OCI-LY1 (cell line): ENCODE measurements at regions not wholly inside any gene's neighbourhood (a gene's known extent, or its start where the extent isn't known, plus 50 kb on each side); places are given as distances from the start of the nearest gene placed in this dataset.
"Not testable (repeated sequence)": the region's sequence is repeated elsewhere in the genome, so short reads cannot be mapped to it uniquely, and the experiment has no call there.

Source experiments
- H2AFZ ChIP-seq: fragments of 200-600 bp; sonication (generic), shearing (Covaris generic); 2 replicates; pipeline ENCODE4 v1.6.0; 2014; ENCODE audit warnings: antibody characterized with exemption, mild to moderate bottlenecking, low read length
- H3F3A ChIP-seq: fragments of 200-600 bp; sonication (generic), shearing (Covaris generic); 2 replicates; pipeline ENCODE4 v1.6.0; 2014; ENCODE audit warnings: mild to moderate bottlenecking, antibody characterized with exemption, low read length, moderate library complexity; ENCODE audit not compliant: insufficient read depth
- H3K27ac ChIP-seq: fragments of 200-600 bp; sonication (generic); 2 replicates; pipeline ENCODE4 v1.5.1; 2014; ENCODE audit warnings: low read length, mixed run types, mild to moderate bottlenecking, low read depth; ENCODE audit not compliant: poor library complexity, severe bottlenecking
- H3K27me3 ChIP-seq: fragments of 200-600 bp; sonication (generic); 2 replicates; pipeline ENCODE4 v1.6.0; 2014; ENCODE audit warnings: antibody characterized with exemption, mild to moderate bottlenecking, low read length, moderate library complexity; ENCODE audit not compliant: insufficient read depth
- H3K36me3 ChIP-seq: fragments of 200-600 bp; sonication (generic); 2 replicates; pipeline ENCODE4 v1.6.1; 2014; ENCODE audit warnings: mild to moderate bottlenecking, antibody characterized with exemption, low read length, moderate library complexity, mixed read lengths; ENCODE audit not compliant: insufficient read depth
- H3K4me1 ChIP-seq: fragments of 200-600 bp; sonication (generic); 2 replicates; pipeline ENCODE4 v1.5.1; 2014; ENCODE audit warnings: mild to moderate bottlenecking, low read length, moderate library complexity; ENCODE audit not compliant: insufficient read depth, severe bottlenecking
- H3K4me2 ChIP-seq: fragments of 200-600 bp; sonication (generic), shearing (Covaris generic); 2 replicates; pipeline ENCODE4 v1.6.1; 2014; ENCODE audit warnings: low read length
- H3K4me3 ChIP-seq: fragments of 200-600 bp; sonication (generic); 2 replicates; pipeline ENCODE4 v1.5.1; 2014; ENCODE audit warnings: low read length, low read depth, mild to moderate bottlenecking, mixed read lengths; ENCODE audit not compliant: poor library complexity, severe bottlenecking
- H3K79me2 ChIP-seq: fragments of 200-600 bp; shearing (Covaris generic); 2 replicates; pipeline ENCODE4 v1.6.1; 2016; ENCODE audit warnings: mixed run types, low read length, mixed read lengths; ENCODE audit not compliant: insufficient read depth
- H3K9ac ChIP-seq: fragments of 200-600 bp; sonication (generic), shearing (Covaris generic); 2 replicates; pipeline ENCODE4 v1.6.1; 2014; ENCODE audit warnings: mild to moderate bottlenecking, low read length, mixed read lengths
- H3K9me2 ChIP-seq: fragments of 200-600 bp; sonication (generic), shearing (Covaris generic); 2 replicates; pipeline ENCODE4 v1.6.1; 2014; ENCODE audit warnings: low read depth, mild to moderate bottlenecking, low read length, mixed read lengths
- H3K9me3 ChIP-seq: fragments of 200-600 bp; shearing (Covaris generic); 2 replicates; pipeline ENCODE4 v1.6.1; 2014; ENCODE audit warnings: low read length, mixed read lengths
- H4K20me1 ChIP-seq: fragments of 200-600 bp; sonication (generic), shearing (Covaris generic); 2 replicates; pipeline ENCODE4 v1.6.0; 2016; ENCODE audit warnings: mild to moderate bottlenecking, low read length; ENCODE audit not compliant: insufficient read depth
- CTCF ChIP-seq: fragments of 200-600 bp; sonication (generic), shearing (Covaris generic); IDR thresholded peaks from 2 replicates; pipeline ENCODE4 v1.5.1; 2017; ENCODE audit warnings: mild to moderate bottlenecking, antibody characterized with exemption, low read length, moderate library complexity, mixed read lengths
- EZH2 ChIP-seq: fragments of 200-600 bp; sonication (generic), shearing (Covaris generic); IDR thresholded peaks from 2 replicates; pipeline ENCODE4 v1.8.0; 2017; ENCODE audit warnings: borderline replicate concordance, mixed run types, mild to moderate bottlenecking, antibody characterized with exemption, low read length, moderate library complexity, mixed read lengths

GRCh38 chr1:233828480-233828879 lies 76.0 kb upstream of the SLC35F3 start:
- H4K20me1 ChIP-seq: no peaks in the 10 kb centered on the region
- H3K4me3 ChIP-seq: no peak overlapping the region
- no peaks in the 10 kb centered on the region for H3K27me3 ChIP-seq
- H3K4me1 ChIP-seq: no peaks in the 10 kb centered on the region
- H3K79me2 ChIP-seq: no peaks in the 10 kb centered on the region
- no peaks in the 10 kb centered on the region for H3F3A ChIP-seq
- TF ChIP-seq EZH2 (no peak), CTCF (no peak)
- no peak overlapping the region for H3K27ac ChIP-seq
- H3K4me2 ChIP-seq: no peak overlapping the region
- no peaks in the 10 kb centered on the region for H3K9me3 ChIP-seq
- H3K9ac ChIP-seq: no peak overlapping the region
- H3K9me2 ChIP-seq: no peaks in the 10 kb centered on the region
- H3K36me3 ChIP-seq: no peaks in the 10 kb centered on the region
- no peak overlapping the region for H2AFZ ChIP-seq

GRCh38 chr1:233834609-233835008 lies 69.9 kb upstream of the SLC35F3 start:
- Histone ChIP-seq H3K4me2 (no peak overlapping the region), H3K36me3 (no peaks in the 10 kb centered on the region), H3K79me2 (no peaks in the 10 kb centered on the region), H3K9ac (no peak overlapping the region), H3K27me3 (no peaks in the 10 kb centered on the region), H4K20me1 (no peaks in the 10 kb centered on the region), H3K27ac (no peak overlapping the region), H3K9me3 (no peaks in the 10 kb centered on the region), H3K4me1 (no peaks in the 10 kb centered on the region), H2AFZ (no peak overlapping the region), H3F3A (no peaks in the 10 kb centered on the region), H3K9me2 (no peaks in the 10 kb centered on the region), H3K4me3 (no peak overlapping the region)
- TF ChIP-seq CTCF (no peak), EZH2 (no peak)

- H2AFZ ChIP-seq, H3K4me2 ChIP-seq, H3K4me3 ChIP-seq, H3K4me1 ChIP-seq, H3F3A ChIP-seq, H3K9me3 ChIP-seq, H3K79me2 ChIP-seq, H4K20me1 ChIP-seq, H3K27ac ChIP-seq, H3K9ac ChIP-seq, H3K9me2 ChIP-seq, H3K27me3 ChIP-seq, H3K36me3 ChIP-seq: not testable (repeated sequence)
Measured at GRCh38 chr1:233838207-233838606, 66.3 kb upstream of the SLC35F3 start.

GRCh38 chr1:233843525-233844204 lies 60.8 kb upstream of the SLC35F3 start:
- no peaks in the 10 kb centered on the region for H3K4me1 ChIP-seq
- H3K27me3 ChIP-seq: no peaks in the 10 kb centered on the region
- H3K9ac ChIP-seq: no peak overlapping the region
- no peaks in the 10 kb centered on the region for H4K20me1 ChIP-seq
- H3K27ac ChIP-seq: no peak overlapping the region
- H3K4me3 ChIP-seq: no peak overlapping the region
- H3K36me3 ChIP-seq: no peaks in the 10 kb centered on the region
- H3K4me2 ChIP-seq: no peak overlapping the region
- TF ChIP-seq EZH2 (no peak), CTCF (no peak)
- H3F3A ChIP-seq: no peaks in the 10 kb centered on the region
- no peaks in the 10 kb centered on the region for H3K9me3 ChIP-seq
- H2AFZ ChIP-seq: no peak overlapping the region
- H3K79me2 ChIP-seq: no peaks in the 10 kb centered on the region
- no peaks in the 10 kb centered on the region for H3K9me2 ChIP-seq
